ENCODE measurements at regions not wholly inside any gene's neighbourhood (a gene's known extent, or its start where the extent isn't known, plus 50 kb on each side); places are given as distances from the start of the nearest gene placed in this dataset.

DNA sequence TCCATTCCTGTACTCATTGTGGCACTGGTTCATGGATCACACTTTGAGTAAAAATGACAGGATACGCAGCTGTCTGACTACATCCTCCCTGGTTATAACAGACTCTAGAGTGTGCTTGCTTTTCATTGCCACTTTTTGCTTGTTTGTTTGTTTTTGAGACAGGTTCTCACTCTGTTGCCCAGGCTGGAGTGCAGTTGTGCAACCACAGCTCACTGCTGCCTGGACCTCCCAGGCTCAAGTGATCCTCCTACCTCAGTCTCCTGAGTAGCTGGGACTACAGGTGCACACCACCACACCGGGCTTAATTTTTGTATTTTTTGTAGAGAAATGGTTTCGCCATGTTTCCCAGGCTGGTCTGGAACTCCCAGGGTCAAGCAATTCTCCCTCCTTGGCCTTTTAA lies 89.3 kb upstream of the ROBO2 start:
- intact Hi-C loops (cut with DNase I), result no loop called here
- Histone ChIP-seq H3K9ac (ENCODE audit: low read length in 3 of 3) (no peak overlapping the region), H3K9me3 (ENCODE audit: control insufficient read depth in 2 of 3, insufficient read depth in 1 of 3, low read length in 3 of 3) (no peaks in the 10 kb centered on the region), H3K27ac (ENCODE audit: low read depth in 2 of 2, low read length in 2 of 2) (no peak overlapping the region), H3K4me3 (ENCODE audit: low read length in 3 of 3) (no peak overlapping the region), H3K36me3 (ENCODE audit: control insufficient read depth in 2 of 3, insufficient read depth in 3 of 3, low read length in 3 of 3) (no peaks in the 10 kb centered on the region), H3K4me1 (ENCODE audit: control insufficient read depth in 2 of 3, insufficient read depth in 2 of 3, low read depth in 1 of 3, low read length in 3 of 3) (no peaks in the 10 kb centered on the region), H3K27me3 (ENCODE audit: control insufficient read depth, insufficient read depth, low read length) (no peaks in the 10 kb centered on the region)
- DNase-seq, result no peak
- FAIRE-seq, result no peak
- TF ChIP-seq, protein P1, sequence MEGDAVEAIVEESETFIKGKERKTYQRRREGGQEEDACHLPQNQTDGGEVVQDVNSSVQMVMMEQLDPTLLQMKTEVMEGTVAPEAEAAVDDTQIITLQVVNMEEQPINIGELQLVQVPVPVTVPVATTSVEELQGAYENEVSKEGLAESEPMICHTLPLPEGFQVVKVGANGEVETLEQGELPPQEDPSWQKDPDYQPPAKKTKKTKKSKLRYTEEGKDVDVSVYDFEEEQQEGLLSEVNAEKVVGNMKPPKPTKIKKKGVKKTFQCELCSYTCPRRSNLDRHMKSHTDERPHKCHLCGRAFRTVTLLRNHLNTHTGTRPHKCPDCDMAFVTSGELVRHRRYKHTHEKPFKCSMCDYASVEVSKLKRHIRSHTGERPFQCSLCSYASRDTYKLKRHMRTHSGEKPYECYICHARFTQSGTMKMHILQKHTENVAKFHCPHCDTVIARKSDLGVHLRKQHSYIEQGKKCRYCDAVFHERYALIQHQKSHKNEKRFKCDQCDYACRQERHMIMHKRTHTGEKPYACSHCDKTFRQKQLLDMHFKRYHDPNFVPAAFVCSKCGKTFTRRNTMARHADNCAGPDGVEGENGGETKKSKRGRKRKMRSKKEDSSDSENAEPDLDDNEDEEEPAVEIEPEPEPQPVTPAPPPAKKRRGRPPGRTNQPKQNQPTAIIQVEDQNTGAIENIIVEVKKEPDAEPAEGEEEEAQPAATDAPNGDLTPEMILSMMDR (IDR thresholded peaks at IDR 0.05; ENCODE audit: borderline replicate concordance, extremely low read depth, insufficient read depth), result no peak

GRCh38 chr3:76954412-76954811 lies 85.5 kb upstream of the ROBO2 start:
- Histone ChIP-seq H3K4me1 (ENCODE audit: control insufficient read depth in 2 of 3, insufficient read depth in 2 of 3, low read depth in 1 of 3, low read length in 3 of 3) (no peaks in the 10 kb centered on the region), H3K27me3 (ENCODE audit: control insufficient read depth, insufficient read depth, low read length) (no peaks in the 10 kb centered on the region), H3K36me3 (ENCODE audit: control insufficient read depth in 2 of 3, insufficient read depth in 3 of 3, low read length in 3 of 3) (no peaks in the 10 kb centered on the region), H3K4me3 (ENCODE audit: low read length in 3 of 3) (no peak overlapping the region), H3K9me3 (ENCODE audit: control insufficient read depth in 2 of 3, insufficient read depth in 1 of 3, low read length in 3 of 3) (no peaks in the 10 kb centered on the region), H3K27ac (ENCODE audit: low read depth in 2 of 2, low read length in 2 of 2) (no peak overlapping the region), H3K9ac (ENCODE audit: low read length in 3 of 3) (no peak overlapping the region)
- intact Hi-C loops (cut with DNase I), result no loop called here
- TF ChIP-seq, protein P1 (IDR thresholded peaks at IDR 0.05; ENCODE audit: borderline replicate concordance, extremely low read depth, insufficient read depth), result no peak
- DNase-seq (no peak), FAIRE-seq (no peak)

DNA sequence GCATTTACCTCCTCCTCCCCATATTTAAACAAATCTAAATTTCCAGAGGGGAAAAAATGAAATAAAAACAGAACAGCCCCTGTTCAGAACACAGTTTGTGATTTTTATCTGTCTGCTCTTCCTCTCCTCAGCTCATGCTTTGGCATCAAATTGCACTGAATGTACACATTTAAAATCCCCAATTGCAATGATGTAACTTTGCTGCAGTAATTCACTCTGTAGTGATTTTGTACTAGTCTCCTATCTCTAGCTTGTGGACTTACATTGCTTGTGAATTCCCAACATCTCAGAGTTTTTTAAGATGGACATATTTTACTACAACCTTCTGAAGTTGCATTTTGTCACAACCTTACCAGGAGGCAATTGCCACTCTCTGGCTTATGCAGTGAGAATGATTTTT lies 81.6 kb upstream of the ROBO2 start:
- intact Hi-C loops (cut with DNase I), result no loop called here
- TF ChIP-seq, protein P1 (IDR thresholded peaks at IDR 0.05; ENCODE audit: borderline replicate concordance, extremely low read depth, insufficient read depth), result no peak
- no peak overlapping the region for H3K4me3 ChIP-seq (ENCODE audit: low read length in 3 of 3)
- FAIRE-seq (no peak), DNase-seq (peak in 2 of 5 donors; percentile 14 to 29)
- H3K9ac ChIP-seq (ENCODE audit: low read length in 3 of 3), result no peak overlapping the region
- H3K27me3 ChIP-seq (ENCODE audit: control insufficient read depth, insufficient read depth, low read length), result no peaks in the 10 kb centered on the region
- H3K4me1 ChIP-seq (ENCODE audit: control insufficient read depth in 2 of 3, insufficient read depth in 2 of 3, low read depth in 1 of 3, low read length in 3 of 3), result no peaks in the 10 kb centered on the region
- H3K9me3 ChIP-seq (ENCODE audit: control insufficient read depth in 2 of 3, insufficient read depth in 1 of 3, low read length in 3 of 3), result no peaks in the 10 kb centered on the region
- no peaks in the 10 kb centered on the region for H3K36me3 ChIP-seq (ENCODE audit: control insufficient read depth in 2 of 3, insufficient read depth in 3 of 3, low read length in 3 of 3)
- no peak overlapping the region for H3K27ac ChIP-seq (ENCODE audit: low read depth in 2 of 2, low read length in 2 of 2)

DNA sequence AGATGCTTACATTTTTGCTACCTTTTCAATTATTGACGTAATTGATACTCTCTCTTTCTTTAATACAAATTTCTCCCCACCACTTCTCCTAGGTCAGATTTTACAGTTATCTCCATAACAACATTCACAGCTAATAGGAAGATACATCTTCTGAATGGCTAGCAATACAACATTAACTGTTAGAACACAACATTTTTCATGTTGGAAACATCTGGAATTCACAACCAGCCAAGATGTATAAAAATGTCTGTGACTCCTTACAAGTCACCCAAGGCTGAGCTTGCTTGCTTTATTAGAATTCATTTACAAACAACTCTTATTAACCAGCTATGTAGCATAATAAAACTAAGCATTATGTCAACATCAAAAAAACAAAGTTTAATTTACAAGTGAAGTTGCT lies 81.0 kb upstream of the ROBO2 start:
- Histone ChIP-seq H3K4me3 (ENCODE audit: low read length in 3 of 3) (no peak overlapping the region), H3K27ac (ENCODE audit: low read depth in 2 of 2, low read length in 2 of 2) (no peak overlapping the region), H3K27me3 (ENCODE audit: control insufficient read depth, insufficient read depth, low read length) (no peaks in the 10 kb centered on the region), H3K4me1 (ENCODE audit: control insufficient read depth in 2 of 3, insufficient read depth in 2 of 3, low read depth in 1 of 3, low read length in 3 of 3) (no peaks in the 10 kb centered on the region), H3K9me3 (ENCODE audit: control insufficient read depth in 2 of 3, insufficient read depth in 1 of 3, low read length in 3 of 3) (no peaks in the 10 kb centered on the region), H3K36me3 (ENCODE audit: control insufficient read depth in 2 of 3, insufficient read depth in 3 of 3, low read length in 3 of 3) (no peaks in the 10 kb centered on the region), H3K9ac (ENCODE audit: low read length in 3 of 3) (no peak overlapping the region)
- DNase-seq (peak in 1 of 5 donors; percentile 40), FAIRE-seq (no peak)
- intact Hi-C loops (cut with DNase I), result no loop called here
- TF ChIP-seq, protein P1 (IDR thresholded peaks at IDR 0.05; ENCODE audit: borderline replicate concordance, extremely low read depth, insufficient read depth), result no peak
